ENCODE measurements at regions not wholly inside any gene's neighbourhood (a gene's known extent, or its start where the extent isn't known, plus 50 kb on each side); places are given as distances from the start of the nearest gene placed in this dataset.

DNA sequence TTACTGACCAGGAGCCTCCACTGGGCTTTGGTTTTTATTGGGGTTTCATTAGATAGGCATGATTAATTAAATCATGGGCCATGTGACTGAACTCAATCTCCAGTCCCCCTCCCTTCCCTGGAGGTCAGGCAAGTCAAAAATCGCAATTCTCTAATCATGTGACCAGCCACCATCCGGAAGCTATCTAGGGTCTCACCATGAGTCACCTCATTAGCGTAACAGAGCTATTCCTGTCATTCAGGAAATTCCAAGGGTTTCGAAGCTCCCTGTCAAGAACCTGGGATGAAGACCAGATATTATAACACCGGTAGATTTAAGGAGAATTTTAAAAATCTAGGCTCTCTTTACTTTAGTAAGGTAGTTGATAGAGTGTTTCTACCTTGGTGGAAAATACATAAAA is 180.3 kb upstream of the TCF4 start:
- Histone ChIP-seq H2AFZ (replicated peaks; ENCODE audit: low read length, poor library complexity) (peak overlapping the region; percentile 57), H3K79me1 (ENCODE audit: low read depth in 1 of 2, low read length in 2 of 2) (no peaks in the 10 kb centered on the region), H2BK20ac (ENCODE audit: low read depth, low read length) (peak overlapping the region; percentile 11; the same call in 1 of the 2 replicates), H3K4ac (ENCODE audit: low read depth, low read length) (peak overlapping the region; percentile 72), H4K8ac (ENCODE audit: low read depth in 2 of 2, low read length in 2 of 2) (peak overlapping the region in 1 of 2 experiments; percentile 46; a peak in 1 of 4 replicates), H2BK5ac (ENCODE audit: low read depth, low read length, poor library complexity, severe bottlenecking) (peak overlapping the region; percentile 11), H3K27me3 (ENCODE audit: control insufficient read depth, insufficient read depth, low read length) (no peaks in the 10 kb centered on the region), H4K91ac (ENCODE audit: insufficient read depth, low read depth, low read length) (no peak overlapping the region; the same call in 1 of the 2 replicates), H3K27ac (ENCODE audit: insufficient read depth, low read length) (no peak overlapping the region), H3K9ac (ENCODE audit: low read depth, low read length) (no peak overlapping the region), H3K4me1 (ENCODE audit: control insufficient read depth, insufficient read depth, low read length) (peaks cover 3% of the 10 kb centered on the region), H3K56ac (ENCODE audit: extremely low read depth, insufficient read depth, low read length) (no peak overlapping the region), H2AK5ac (ENCODE audit: low read depth, low read length) (0 out of 2 replicates have a peak overlapping the region, but pooled peaks have one; percentile 13), H4K20me1 (ENCODE audit: insufficient read depth, low read length) (no peaks in the 10 kb centered on the region), H2BK120ac (ENCODE audit: low read depth, low read length) (peak overlapping the region; percentile 81; the same call in 1 of the 2 replicates), H3K4me3 (ENCODE audit: insufficient read depth, low read depth, low read length) (no peak overlapping the region), H3K9me1 (ENCODE audit: insufficient read depth, low read length) (peaks cover 6% of the 10 kb centered on the region), H3K9me3 (ENCODE audit: control insufficient read depth, insufficient read depth, low read length) (no peaks in the 10 kb centered on the region), H4K5ac (ENCODE audit: low read depth, low read length) (no peak overlapping the region), H3K36me3 (ENCODE audit: control insufficient read depth, insufficient read depth, low read length) (no peaks in the 10 kb centered on the region), H3K23ac (ENCODE audit: low read depth, low read length) (0 out of 2 replicates have a peak overlapping the region, but pooled peaks have one; percentile 32), H3K4me2 (ENCODE audit: low read depth, low read length) (no peak overlapping the region), H2BK15ac (ENCODE audit: low read depth, low read length) (peak overlapping the region; percentile 68; the same call in 1 of the 3 replicates), H3K18ac (ENCODE audit: low read depth, low read length) (no peak overlapping the region), H2AK9ac (replicated peaks; ENCODE audit: low read depth, low read length, poor library complexity) (peak overlapping the region; percentile 33), H3K14ac (replicated peaks; ENCODE audit: low read depth, low read length) (peak overlapping the region; percentile 27; the same call in 1 of the 2 replicates)
- BruUV-seq (replicated peaks), result no TSS peak
- TF ChIP-seq ELK1 (IDR thresholded peaks at IDR 0.05; ENCODE audit: borderline replicate concordance, low read depth, low read length) (no peak), USF2 (IDR thresholded peaks at IDR 0.05; ENCODE audit: low read depth, low read length) (peak; percentile 18; the same call in 1 of the 2 replicates)
- POLR2A ChIA-PET (ENCODE audit: unreplicated experiment), result no interaction called here
- intact Hi-C loops (cut with micrococcal nuclease), result no loop called here
- dilution Hi-C loops (cut with HindIII; ENCODE audit: low sequenced_read_pairs, unreplicated experiment), result no loop called here
- ATAC-seq (ENCODE audit: low read depth), result no peak
- DNase-seq, result peak; percentile 36
- CTCF ChIA-PET, result interaction anchor here (1.1 to 1.2 kb wide), 3 partner anchors 12 to 534 kb away, joined by 3 to 4 read pairs (median 3); no protein-coding TSS in a partner anchor
- WGBS, 2 experiments (ENCODE audit: extremely low coverage in 2 of 2, insufficient read length in 1 of 2), result 41% methylated on average over 2 of the region's 5 CpGs; no CpG with 5 or more reads in 1 of the 2 experiments
- in situ Hi-C loops (cut with MboI; ENCODE audit: low sequenced_read_pairs), result no loop called here

Data from IMR-90 (cell line).